Midbrain (tissue), 1 donor: ENCODE measurements at regions not wholly inside any gene's neighbourhood (a gene's known extent, or its start where the extent isn't known, plus 50 kb on each side); places are given as distances from the start of the nearest gene placed in this dataset.
"Not testable (repeated sequence)": the region's sequence is repeated elsewhere in the genome, so short reads cannot be mapped to it uniquely, and the experiment has no call there.

Experiments used
- DNase-seq: peaks from one replicate; lab custom pipeline; 2025; lab: John Stamatoyannopoulos, UW

GRCh38 chr12:30203981-30204380 is 420.2 kb upstream of the TMTC1 start:
- DNase-seq: no peak

GRCh38 chr12:30202521-30203254 is 418.9 kb upstream of the TMTC1 start:
- no peak for DNase-seq

GRCh38 chr12:30201301-30202160 is 417.8 kb upstream of the TMTC1 start:
- DNase-seq: no peak

GRCh38 chr12:30200864-30201263 is 417.1 kb upstream of the TMTC1 start:
- DNase-seq: no peak

- DNase-seq: no peak
These were observed 413.8 kb upstream of the TMTC1 start for GRCh38 chr12:30197392-30198057.

- DNase-seq: no peak
These were observed 408.1 kb upstream of the TMTC1 start for GRCh38 chr12:30191696-30192455.

GRCh38 chr12:30188602-30189326 is 405.0 kb upstream of the TMTC1 start:
- DNase-seq: no peak

- DNase-seq: no peak
These were observed 403.7 kb upstream of the TMTC1 start for GRCh38 chr12:30187426-30187825.

- no peak for DNase-seq
These were observed 397.6 kb upstream of the TMTC1 start for GRCh38 chr12:30181334-30181733.

- DNase-seq: no peak
These were observed 396.9 kb upstream of the TMTC1 start for GRCh38 chr12:30180602-30181001.

GRCh38 chr12:30178916-30179315 is 395.2 kb upstream of the TMTC1 start:
- DNase-seq: no peak

GRCh38 chr12:30169839-30170591 is 386.3 kb upstream of the TMTC1 start:
- no peak for DNase-seq

GRCh38 chr12:30166006-30166795 is 382.5 kb upstream of the TMTC1 start:
- DNase-seq: no peak

GRCh38 chr12:30164382-30165318 is 380.9 kb upstream of the TMTC1 start:
- DNase-seq: no peak

- not testable (repeated sequence) for DNase-seq
These were observed 373.1 kb upstream of the TMTC1 start for GRCh38 chr12:30156833-30157232.

GRCh38 chr12:30155001-30155730 is 371.4 kb upstream of the TMTC1 start:
- no peak for DNase-seq

- DNase-seq: no peak
These were observed 370.2 kb upstream of the TMTC1 start for GRCh38 chr12:30153981-30154380.

GRCh38 chr12:30152705-30153104 is 369.0 kb upstream of the TMTC1 start:
- DNase-seq: no peak
